Gastrocnemius medialis (tissue), 4 donors: ENCODE measurements at regions not wholly inside any gene's neighbourhood (a gene's known extent, or its start where the extent isn't known, plus 50 kb on each side); places are given as distances from the start of the nearest gene placed in this dataset.
"Not testable (repeated sequence)": the region's sequence is repeated elsewhere in the genome, so short reads cannot be mapped to it uniquely, and the experiment has no call there.

Experiments
- ATAC-seq, 2 donors: fragments of 150-250 bp; one replicate each; pipeline ENCODE4 v1.9.1; 2016
- DNase-seq, 2 donors: peaks; one replicate each; pipeline ENCODE4 v3.0.0-alpha.2; 2019
- H3K27ac ChIP-seq, 4 donors: fragments of 200-600 bp; sonication (generic); 1 replicate in 1 of 4; 2 replicates in 3 of 4; pipeline ENCODE4 v1.5.1; 2016 to 2018; ENCODE audit warnings: mild to moderate bottlenecking in 2 of 4, moderate library complexity in 1 of 4
- H3K27me3 ChIP-seq, 3 donors: fragments of 200-600 bp; sonication (generic) in 2 of 3; 1 replicate in 1 of 3; 2 replicates in 2 of 3; pipeline versions ENCODE4 v1.5.1 to v1.6.0; 2016 to 2019; ENCODE audit warnings: mild to moderate bottlenecking in 1 of 3, moderate library complexity in 1 of 3
- H3K36me3 ChIP-seq, 2 donors: fragments of 200-600 bp; sonication (generic) in 1 of 2; one replicate each; pipeline ENCODE4 v1.5.1; 2017 to 2018
- H3K4me1 ChIP-seq, 2 donors: fragments of 200-600 bp; sonication (generic) in 1 of 2; one replicate each; pipeline ENCODE4 v1.5.1; 2016 to 2017; ENCODE audit warnings: mild to moderate bottlenecking in 2 of 2
- H3K4me3 ChIP-seq, 4 donors: fragments of 200-600 bp; sonication (generic) in 3 of 4; 1 replicate in 1 of 4; 2 replicates in 3 of 4; pipeline ENCODE4 v1.5.1; 2016 to 2019; ENCODE audit warnings: mild to moderate bottlenecking in 2 of 4
- H3K9me3 ChIP-seq, 3 donors: fragments of 200-600 bp; sonication (generic) in 2 of 3; 1 replicate in 1 of 3; 2 replicates in 2 of 3; pipeline ENCODE4 v1.5.1; 2016 to 2019
- POLR2A ChIP-seq, 2 donors: fragments of 450-650 bp; IDR thresholded peaks; one replicate each; pipeline ENCODE4 v1.6.1; 2017; ENCODE audit warnings: antibody characterized with exemption in 2 of 2, mild to moderate bottlenecking in 2 of 2, moderate library complexity in 2 of 2
- in situ Hi-C, 4 donors: fragments of 200-750 bp; cut with MboI; loops; one replicate each; pipeline versions ENCODE4 v1.15.0 to v1.8.0; 2017; ENCODE audit warnings: low sequenced_read_pairs in 4 of 4
- intact Hi-C: fragments of 100-400 bp; cut with DNase I; formaldehyde crosslinking; loops from one replicate; pipeline ENCODE4 v1.15.1; 2023; ENCODE audit warnings: low total_unique reads
- TF ChIP-seq, protein P1 (sequence below), 5 experiments: fragments of 450-650 bp in 3 of 5; fragments of 200-600 bp in 2 of 5; sonication (generic) in 2 of 5; IDR thresholded peaks in 4 of 5; conservative IDR thresholded peaks in 1 of 5; 1 replicate in 4 of 5; 2 replicates in 1 of 5; pipeline ENCODE4 v1.5.1; 2016 to 2019; ENCODE audit warnings: antibody characterized with exemption in 5 of 5, mild to moderate bottlenecking in 3 of 5, moderate library complexity in 3 of 5

DNA sequence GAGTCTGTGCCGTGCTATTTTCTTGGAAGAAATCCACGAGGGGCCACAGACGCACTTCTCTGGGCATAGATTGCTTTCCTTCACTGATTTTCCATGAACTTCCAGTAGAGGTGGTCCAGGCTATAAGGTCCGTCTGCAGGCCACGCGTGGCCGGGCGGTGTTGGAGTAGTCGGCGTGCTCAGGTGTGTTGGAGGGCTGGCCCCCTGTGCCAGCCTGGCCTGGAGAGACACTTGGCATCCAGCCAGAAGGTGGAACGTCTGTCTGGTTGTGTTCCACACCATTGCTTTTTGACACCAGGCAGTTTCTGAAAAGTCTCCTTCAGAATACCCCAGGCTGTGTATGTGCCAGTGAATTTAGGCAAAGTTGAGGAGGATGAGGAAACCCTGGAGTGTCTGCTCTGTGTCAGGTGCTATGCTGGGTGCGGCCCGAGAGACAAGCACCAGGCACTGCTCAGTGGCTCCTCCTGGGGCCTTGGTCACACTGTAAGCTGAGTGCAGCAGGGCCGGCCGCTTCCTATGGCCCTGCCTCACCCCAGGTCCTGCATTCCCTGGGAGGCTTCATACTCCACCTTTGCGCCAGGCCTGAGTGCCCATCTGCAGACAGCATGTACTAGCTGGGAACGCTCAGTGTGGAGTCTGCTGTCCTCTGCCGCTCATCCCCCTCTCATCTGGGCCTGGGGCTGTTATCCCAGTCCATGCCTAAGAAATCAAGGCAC is 52.1 kb upstream of the TAMM41 start:
- TF ChIP-seq, protein P1, sequence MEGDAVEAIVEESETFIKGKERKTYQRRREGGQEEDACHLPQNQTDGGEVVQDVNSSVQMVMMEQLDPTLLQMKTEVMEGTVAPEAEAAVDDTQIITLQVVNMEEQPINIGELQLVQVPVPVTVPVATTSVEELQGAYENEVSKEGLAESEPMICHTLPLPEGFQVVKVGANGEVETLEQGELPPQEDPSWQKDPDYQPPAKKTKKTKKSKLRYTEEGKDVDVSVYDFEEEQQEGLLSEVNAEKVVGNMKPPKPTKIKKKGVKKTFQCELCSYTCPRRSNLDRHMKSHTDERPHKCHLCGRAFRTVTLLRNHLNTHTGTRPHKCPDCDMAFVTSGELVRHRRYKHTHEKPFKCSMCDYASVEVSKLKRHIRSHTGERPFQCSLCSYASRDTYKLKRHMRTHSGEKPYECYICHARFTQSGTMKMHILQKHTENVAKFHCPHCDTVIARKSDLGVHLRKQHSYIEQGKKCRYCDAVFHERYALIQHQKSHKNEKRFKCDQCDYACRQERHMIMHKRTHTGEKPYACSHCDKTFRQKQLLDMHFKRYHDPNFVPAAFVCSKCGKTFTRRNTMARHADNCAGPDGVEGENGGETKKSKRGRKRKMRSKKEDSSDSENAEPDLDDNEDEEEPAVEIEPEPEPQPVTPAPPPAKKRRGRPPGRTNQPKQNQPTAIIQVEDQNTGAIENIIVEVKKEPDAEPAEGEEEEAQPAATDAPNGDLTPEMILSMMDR (IDR thresholded peaks at IDR 0.05 in 4 of 5, conservative IDR thresholded peaks at IDR 0.05 in 1 of 5), result no peak
- TF ChIP-seq POLR2A (IDR thresholded peaks at IDR 0.05), result no peak
- ATAC-seq, result no peak

DNA sequence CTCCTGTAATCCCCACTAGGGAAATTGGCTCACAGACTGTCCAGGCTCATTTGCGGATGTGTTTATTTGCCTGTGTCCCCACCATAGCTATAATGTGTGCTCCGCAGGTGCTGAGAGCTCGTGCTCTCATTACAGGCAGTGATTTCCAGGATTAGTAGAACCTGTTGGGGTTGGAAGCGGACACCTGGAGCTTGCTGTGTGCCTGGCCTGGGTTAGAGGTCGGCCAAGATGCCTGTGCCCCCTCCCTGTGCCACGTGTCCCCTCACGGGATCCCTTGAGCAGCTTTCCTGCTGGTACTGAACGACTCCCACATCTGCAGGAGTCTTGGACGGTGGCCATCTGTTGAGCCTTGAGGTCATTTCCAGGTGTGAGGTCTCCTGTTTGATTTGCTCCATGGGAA is 52.7 kb upstream of the TAMM41 start:
- in situ Hi-C loops, H3K4me3 ChIP-seq, H3K36me3 ChIP-seq, ATAC-seq, intact Hi-C loops, H3K27me3 ChIP-seq, H3K4me1 ChIP-seq, H3K27ac ChIP-seq, H3K9me3 ChIP-seq, DNase-seq: not testable (repeated sequence)

More for the DNA sequence above, 52.1 kb upstream of the TAMM41 start:
- Histone ChIP-seq H3K36me3 (no peaks in the 10 kb centered on the region), H3K27me3 (no peaks in the 10 kb centered on the region), H3K4me3 (no peak overlapping the region), H3K9me3 (no peaks in the 10 kb centered on the region), H3K27ac (no peak overlapping the region), H3K4me1 (no peaks in the 10 kb centered on the region)
- DNase-seq, result no peak
- in situ Hi-C loops (no loop called here), intact Hi-C loops (no loop called here)

DNA sequence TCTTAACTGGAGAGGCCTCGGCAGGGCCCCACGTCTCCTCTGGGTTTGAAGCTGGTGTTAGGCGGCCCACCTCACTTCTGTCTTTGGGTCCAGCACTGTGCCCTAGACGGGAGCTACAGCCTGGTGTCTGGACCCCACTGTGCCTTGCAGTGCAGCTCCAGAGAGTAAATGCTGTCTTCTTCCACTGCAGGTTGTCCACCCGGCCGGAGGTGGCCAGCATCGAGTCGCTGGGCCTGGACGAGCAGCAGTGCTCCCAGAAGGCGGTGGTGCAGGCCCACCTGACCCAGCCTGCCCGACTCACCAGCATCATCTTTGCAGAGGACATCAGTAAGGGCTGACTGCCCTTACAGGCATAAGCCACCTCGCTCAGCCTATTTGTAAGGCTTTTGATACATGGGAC is 53.1 kb upstream of the TAMM41 start:
- H3K27ac ChIP-seq, result no peak overlapping the region
- DNase-seq (no peak), ATAC-seq (no peak)
- intact Hi-C loops, result no loop called here
- H3K9me3 ChIP-seq, result no peaks in the 10 kb centered on the region
- H3K4me3 ChIP-seq, result no peak overlapping the region
- H3K4me1 ChIP-seq, result no peaks in the 10 kb centered on the region
- in situ Hi-C loops, result no loop called here
- no peak for TF ChIP-seq POLR2A (IDR thresholded peaks at IDR 0.05)
- TF ChIP-seq, protein P1 (IDR thresholded peaks at IDR 0.05 in 4 of 5, conservative IDR thresholded peaks at IDR 0.05 in 1 of 5), result no peak
- no peaks in the 10 kb centered on the region for H3K27me3 ChIP-seq
- H3K36me3 ChIP-seq, result no peaks in the 10 kb centered on the region

DNA sequence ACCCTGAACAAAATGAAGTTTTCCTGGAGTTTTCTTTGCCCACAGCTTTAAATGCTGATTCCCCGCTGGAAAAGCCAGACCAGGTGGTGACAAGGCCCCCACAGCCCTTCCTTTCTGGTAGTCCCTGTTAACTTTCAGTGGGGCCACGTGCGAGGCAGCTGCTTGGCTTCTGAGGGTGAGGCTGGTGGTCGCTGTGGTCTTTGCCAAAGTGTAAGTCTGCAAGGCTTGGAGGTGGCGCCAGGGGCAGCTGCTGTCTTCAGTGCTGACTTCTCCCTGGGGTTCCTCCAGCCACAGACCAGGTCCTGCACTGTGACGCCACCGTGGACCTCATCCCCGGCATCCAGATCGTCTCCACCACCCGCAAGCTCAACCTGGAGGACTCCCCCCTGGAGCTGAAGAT is 54.1 kb upstream of the TAMM41 start:
- no peak for TF ChIP-seq POLR2A (IDR thresholded peaks at IDR 0.05)
- TF ChIP-seq, protein P1 (IDR thresholded peaks at IDR 0.05 in 4 of 5, conservative IDR thresholded peaks at IDR 0.05 in 1 of 5), result no peak
- intact Hi-C loops (no loop called here), in situ Hi-C loops (no loop called here)
- ATAC-seq (no peak), DNase-seq (no peak)
- Histone ChIP-seq H3K27ac (no peak overlapping the region), H3K4me3 (no peak overlapping the region), H3K4me1 (no peaks in the 10 kb centered on the region), H3K27me3 (no peaks in the 10 kb centered on the region), H3K36me3 (no peaks in the 10 kb centered on the region), H3K9me3 (no peaks in the 10 kb centered on the region)

DNA sequence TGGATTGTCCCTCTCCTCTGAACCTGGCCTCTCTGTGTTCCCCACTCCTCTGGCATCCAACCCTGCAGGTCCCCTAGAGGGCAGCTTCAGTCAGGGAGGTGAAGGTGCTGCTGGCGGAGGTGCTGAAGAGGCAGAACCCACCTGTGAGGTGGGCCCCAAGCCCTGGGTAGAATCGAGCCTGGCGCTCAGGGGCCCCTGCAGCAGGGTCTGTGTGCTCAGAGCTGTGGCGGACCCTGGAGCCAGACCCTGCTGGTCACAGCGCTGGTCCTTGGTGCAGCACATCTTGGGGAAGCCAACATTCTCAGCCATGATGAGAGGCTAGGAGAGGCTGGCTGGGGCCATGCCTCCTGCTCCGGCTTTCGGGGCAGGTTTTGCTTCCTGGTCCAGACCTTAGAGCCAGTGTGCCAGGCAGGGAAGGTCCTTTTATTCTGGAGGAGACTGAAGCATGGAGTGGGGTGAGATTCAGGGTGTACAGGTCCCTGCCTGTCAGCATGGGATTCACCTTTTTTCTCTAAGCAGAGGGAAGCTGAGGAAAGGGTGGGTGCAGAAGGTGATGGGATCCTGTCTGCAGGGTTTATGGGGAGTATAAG is 54.7 kb upstream of the TAMM41 start:
- Histone ChIP-seq H3K9me3 (no peaks in the 10 kb centered on the region), H3K27me3 (no peaks in the 10 kb centered on the region), H3K4me3 (no peak overlapping the region), H3K36me3 (no peaks in the 10 kb centered on the region), H3K27ac (no peak overlapping the region), H3K4me1 (no peaks in the 10 kb centered on the region)
- TF ChIP-seq POLR2A (IDR thresholded peaks at IDR 0.05), result no peak
- TF ChIP-seq, protein P1 (IDR thresholded peaks at IDR 0.05 in 4 of 5, conservative IDR thresholded peaks at IDR 0.05 in 1 of 5), result no peak
- in situ Hi-C loops (no loop called here), intact Hi-C loops (no loop called here)
- DNase-seq, result no peak
- no peak for ATAC-seq
